ENCODE measurements at regions not wholly inside any gene's neighbourhood (a gene's known extent, or its start where the extent isn't known, plus 50 kb on each side); places are given as distances from the start of the nearest gene placed in this dataset.
"Not testable (repeated sequence)": the region's sequence is repeated elsewhere in the genome, so short reads cannot be mapped to it uniquely, and the experiment has no call there.

DNA sequence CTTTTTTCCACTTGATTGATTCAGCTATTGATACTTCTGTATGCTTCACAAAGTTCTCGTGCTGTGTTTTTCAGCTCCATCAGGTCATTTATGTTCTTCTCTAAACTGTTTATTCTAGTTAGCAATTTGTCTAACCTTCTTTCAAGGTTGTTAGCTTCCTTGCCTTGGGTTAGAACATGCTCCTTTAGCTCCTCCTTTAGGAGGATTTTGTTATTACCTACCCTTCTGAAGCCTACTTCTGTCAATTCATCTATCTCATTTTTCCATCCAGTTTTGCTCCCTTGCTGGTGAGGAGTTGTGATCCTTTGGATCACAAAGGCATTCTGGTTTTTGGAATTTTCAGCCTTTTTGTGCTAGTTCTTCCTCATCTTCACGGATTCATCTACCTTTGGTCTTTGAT, 344.7 kb upstream of the CLEC14A start:
- DNase-seq (ENCODE audit: low read depth); H3K36me3 ChIP-seq (ENCODE audit: control insufficient read depth, insufficient read depth, low read length); H3K4me3 ChIP-seq (ENCODE audit: low read depth, low read length); POLR2A ChIA-PET; H3K27me3 ChIP-seq (ENCODE audit: control insufficient read depth, insufficient read depth, low read length): not testable (repeated sequence)
- TF ChIP-seq CTCF (IDR thresholded peaks at IDR 0.05; ENCODE audit: insufficient read depth, low read depth, low read length) = peak; percentile 47
- CTCF ChIA-PET = interaction anchor here (0.6 to 1.7 kb wide), 11 partner anchors 10 to 688 kb away, joined by 3 to 8 read pairs (median 3); no protein-coding TSS in a partner anchor

DNA sequence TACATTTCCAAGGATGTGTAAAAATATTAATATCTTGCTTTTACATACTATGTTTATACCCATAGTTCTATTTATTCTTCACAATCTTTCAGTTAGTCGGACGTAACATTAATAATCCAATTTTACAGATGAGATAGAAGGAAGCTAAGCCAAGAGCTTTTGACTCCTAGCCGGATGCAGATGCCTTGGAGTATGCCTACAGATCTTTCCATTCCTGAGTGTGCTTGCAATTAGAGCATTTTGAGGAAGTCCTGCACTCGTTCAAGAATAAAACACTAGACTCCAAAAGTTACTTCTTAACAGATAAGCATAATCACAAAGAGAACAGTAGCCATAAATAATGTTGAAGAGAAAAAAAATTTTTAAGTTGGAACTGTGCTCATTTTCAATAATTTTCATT, 337.6 kb upstream of the CLEC14A start:
- no peak for DNase-seq (ENCODE audit: low read depth)
- H3K4me3 ChIP-seq (ENCODE audit: low read depth, low read length) = no peak overlapping the region
- CTCF ChIA-PET = no interaction called here

DNA sequence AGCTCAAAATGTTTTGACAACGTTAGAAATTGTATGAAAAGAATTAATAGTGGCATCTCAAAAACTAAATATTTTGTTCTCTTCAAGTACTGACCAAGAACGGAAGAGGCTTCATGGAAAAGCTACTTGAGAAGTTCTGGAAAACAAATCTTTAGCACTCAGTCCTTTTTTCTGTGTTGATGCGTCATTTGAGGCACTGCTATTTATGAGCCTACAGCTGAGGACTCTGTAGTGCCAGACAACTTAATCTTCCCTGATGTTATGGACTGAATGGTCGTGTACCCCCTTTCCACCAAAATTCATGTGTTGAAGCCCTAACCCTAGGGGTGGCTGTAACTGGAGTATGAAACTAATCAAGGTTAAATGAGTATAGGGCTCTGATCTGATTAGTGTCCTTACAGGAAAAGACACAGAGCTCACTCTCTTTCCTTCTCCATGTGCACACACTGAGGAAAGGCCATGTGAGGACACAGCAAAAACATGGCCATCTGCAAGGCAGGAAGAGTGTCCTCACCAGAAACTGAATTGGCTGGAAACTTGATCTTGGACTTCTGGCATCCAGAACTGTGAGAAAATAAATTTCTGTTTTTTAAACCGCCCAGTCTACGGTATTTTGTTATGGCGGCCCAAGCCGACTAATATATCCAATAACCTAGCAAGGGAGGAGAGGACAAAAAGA, 337.0 kb upstream of the CLEC14A start:
- Histone ChIP-seq H3K4me3 (ENCODE audit: low read depth, low read length) (no peak overlapping the region), H3K36me3 (ENCODE audit: control insufficient read depth, insufficient read depth, low read length) (no peaks in the 10 kb centered on the region), H3K27me3 (ENCODE audit: control insufficient read depth, insufficient read depth, low read length) (no peaks in the 10 kb centered on the region)
- POLR2A ChIA-PET = no interaction called here
- no peak for TF ChIP-seq CTCF (IDR thresholded peaks at IDR 0.05; ENCODE audit: insufficient read depth, low read depth, low read length)
- DNase-seq (ENCODE audit: low read depth) = no peak
- CTCF ChIA-PET = no interaction called here

More for the DNA sequence above, 337.6 kb upstream of the CLEC14A start:
- Histone ChIP-seq H3K36me3 (ENCODE audit: control insufficient read depth, insufficient read depth, low read length) (no peaks in the 10 kb centered on the region), H3K27me3 (ENCODE audit: control insufficient read depth, insufficient read depth, low read length) (no peaks in the 10 kb centered on the region)
- POLR2A ChIA-PET = no interaction called here
- no peak for TF ChIP-seq CTCF (IDR thresholded peaks at IDR 0.05; ENCODE audit: insufficient read depth, low read depth, low read length)

GRCh38 chr14:38589747-38590350, 334.0 kb upstream of the CLEC14A start:
- no peak for TF ChIP-seq CTCF (IDR thresholded peaks at IDR 0.05; ENCODE audit: insufficient read depth, low read depth, low read length)
- POLR2A ChIA-PET = no interaction called here

GRCh38 chr14:38583471-38583870, 327.6 kb upstream of the CLEC14A start:
- DNase-seq (ENCODE audit: low read depth) = peak; percentile 17
- TF ChIP-seq CTCF (IDR thresholded peaks at IDR 0.05; ENCODE audit: insufficient read depth, low read depth, low read length) = no peak
- POLR2A ChIA-PET = no interaction called here

More at GRCh38 chr14:38589747-38590350, 334.0 kb upstream of the CLEC14A start:
- Histone ChIP-seq H3K36me3 (ENCODE audit: control insufficient read depth, insufficient read depth, low read length) (no peaks in the 10 kb centered on the region), H3K4me3 (ENCODE audit: low read depth, low read length) (no peak overlapping the region), H3K27me3 (ENCODE audit: control insufficient read depth, insufficient read depth, low read length) (no peaks in the 10 kb centered on the region)
- CTCF ChIA-PET = interaction anchor here (1.5 kb wide), 1 partner anchor 10 kb away, joined by 4 read pairs; no protein-coding TSS in a partner anchor
- no peak for DNase-seq (ENCODE audit: low read depth)

More at GRCh38 chr14:38583471-38583870, 327.6 kb upstream of the CLEC14A start:
- Histone ChIP-seq H3K4me3 (ENCODE audit: low read depth, low read length) (no peak overlapping the region), H3K36me3 (ENCODE audit: control insufficient read depth, insufficient read depth, low read length) (no peaks in the 10 kb centered on the region), H3K27me3 (ENCODE audit: control insufficient read depth, insufficient read depth, low read length) (no peaks in the 10 kb centered on the region)
- CTCF ChIA-PET = no interaction called here
